Hepatocyte (in vitro differentiated cells): ENCODE measurements at regions not wholly inside any gene's neighbourhood (a gene's known extent, or its start where the extent isn't known, plus 50 kb on each side); places are given as distances from the start of the nearest gene placed in this dataset.
A peak's percentile ranks its signal among the peaks of the same experiment; 100 is the strongest.

Source experiments
- DNase-seq: peaks from one replicate; pipeline ENCODE4 v3.0.0-alpha.2; 2016; ENCODE audit warnings: low spot score
- H2AFZ ChIP-seq: fragments of 200-600 bp; sonication (generic); 2 replicates; pipeline ENCODE4 v1.6.0; 2016; ENCODE audit warnings: antibody characterized with exemption, mild to moderate bottlenecking
- H3K27ac ChIP-seq: fragments of 200-600 bp; sonication (generic); 2 replicates; pipeline ENCODE4 v1.5.1; 2016; ENCODE audit warnings: mild to moderate bottlenecking
- H3K27me3 ChIP-seq: fragments of 200-600 bp; sonication (generic); 2 replicates; pipeline ENCODE4 v1.6.1; 2016
- H3K36me3 ChIP-seq: fragments of 200-600 bp; sonication (generic); replicated peaks from 2 replicates; pipeline ENCODE4 v1.5.1; 2016; ENCODE audit warnings: low read depth; ENCODE audit not compliant: insufficient read depth
- H3K4me1 ChIP-seq: fragments of 200-600 bp; sonication (generic); 2 replicates; pipeline ENCODE4 v1.5.1; 2016; ENCODE audit warnings: mild to moderate bottlenecking, moderate library complexity; ENCODE audit not compliant: insufficient read depth
- H3K4me2 ChIP-seq: fragments of 200-600 bp; sonication (generic); 2 replicates; pipeline ENCODE4 v1.6.0; 2016
- H3K4me3 ChIP-seq: fragments of 200-600 bp; sonication (generic); 2 replicates; pipeline ENCODE4 v1.5.1; 2016; ENCODE audit warnings: mild to moderate bottlenecking
- H3K79me2 ChIP-seq: fragments of 200-600 bp; sonication (generic); 2 replicates; pipeline ENCODE4 v1.6.0; 2017; ENCODE audit warnings: mild to moderate bottlenecking
- H3K9me2 ChIP-seq: fragments of 200-600 bp; sonication (generic); replicated peaks from 2 replicates; pipeline ENCODE4 v1.6.0; 2017; ENCODE audit warnings: mild to moderate bottlenecking; ENCODE audit not compliant: insufficient read depth
- H3K9me3 ChIP-seq: fragments of 200-600 bp; sonication (generic); 2 replicates; pipeline ENCODE4 v1.5.1; 2016; ENCODE audit warnings: low read depth, mild to moderate bottlenecking
- H4K20me1 ChIP-seq: fragments of 200-600 bp; sonication (generic); 2 replicates; pipeline ENCODE4 v1.6.0; 2016; ENCODE audit warnings: mild to moderate bottlenecking; ENCODE audit not compliant: insufficient read depth, poor library complexity, severe bottlenecking
- CTCF ChIP-seq: fragments of 200-600 bp; sonication (generic); IDR thresholded peaks from 2 replicates; pipeline ENCODE4 v1.5.1; 2016; ENCODE audit warnings: antibody characterized with exemption, mild to moderate bottlenecking; ENCODE audit not compliant: poor library complexity
- EZH2 ChIP-seq: fragments of 200-600 bp; sonication (generic); IDR thresholded peaks from 2 replicates; pipeline ENCODE4 v1.6.1; 2016; ENCODE audit warnings: antibody characterized with exemption, mild to moderate bottlenecking, borderline replicate concordance
- EZH2phosphoT487 ChIP-seq: fragments of 200-600 bp; sonication (generic); IDR thresholded peaks from one replicate; pipeline ENCODE4 v1.6.1; 2018; ENCODE audit warnings: antibody characterized with exemption, mild to moderate bottlenecking, low read depth, moderate library complexity; ENCODE audit not compliant: unreplicated experiment, severe bottlenecking
- WGBS: methylation state at CpG from one replicate; pipeline ENCODE4 v1.1.6; 2016; ENCODE audit warnings: low lambda C conversion rate; ENCODE audit errors: missing lambda C conversion rate; 5-methylcytosine and 5-hydroxymethylcytosine counted together

DNA sequence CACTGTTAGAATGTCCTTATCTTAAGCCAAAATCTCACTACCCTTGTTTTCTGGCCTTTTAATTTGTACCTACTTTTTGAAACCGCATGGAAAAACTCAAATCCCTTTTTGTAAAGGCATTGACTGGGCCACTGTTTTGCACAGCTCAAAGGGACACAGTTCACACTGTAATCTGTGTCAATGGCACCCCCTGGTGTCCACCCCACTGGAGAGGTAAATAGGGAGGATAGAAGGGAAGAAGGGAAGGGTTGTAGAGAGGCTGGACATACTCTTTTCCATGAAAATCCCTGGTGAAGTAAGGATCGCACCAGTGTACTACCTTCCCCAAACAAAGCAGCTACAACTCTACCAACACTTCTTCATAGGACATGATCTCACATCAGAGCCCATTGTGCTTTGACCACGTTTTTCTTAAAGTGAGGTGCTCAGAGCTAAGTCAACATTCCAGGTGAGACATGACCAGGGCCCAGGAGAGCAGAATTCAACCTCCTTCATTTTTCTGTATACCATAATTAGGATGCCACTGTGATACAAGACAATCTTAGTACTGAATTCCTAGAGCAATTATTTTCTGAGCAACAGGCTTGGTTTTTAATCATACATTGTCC, 92.4 kb upstream of the RMDN2 start:
- Histone ChIP-seq H3K9me2 (no peaks in the 10 kb centered on the region), H2AFZ (no peak overlapping the region), H3K79me2 (no peaks in the 10 kb centered on the region), H3K4me1 (peaks cover 8% of the 10 kb centered on the region), H3K27ac (no peak overlapping the region), H3K36me3 (no peaks in the 10 kb centered on the region), H3K4me2 (no peak overlapping the region), H3K9me3 (no peaks in the 10 kb centered on the region), H3K27me3 (no peaks in the 10 kb centered on the region), H4K20me1 (no peaks in the 10 kb centered on the region), H3K4me3 (no peak overlapping the region)
- TF ChIP-seq EZH2phosphoT487 (no peak), CTCF (peak; percentile 81), EZH2 (no peak)
- DNase-seq, result peak; percentile 89
- WGBS, result 35% methylated on average over 3 of the region's 3 CpGs

DNA sequence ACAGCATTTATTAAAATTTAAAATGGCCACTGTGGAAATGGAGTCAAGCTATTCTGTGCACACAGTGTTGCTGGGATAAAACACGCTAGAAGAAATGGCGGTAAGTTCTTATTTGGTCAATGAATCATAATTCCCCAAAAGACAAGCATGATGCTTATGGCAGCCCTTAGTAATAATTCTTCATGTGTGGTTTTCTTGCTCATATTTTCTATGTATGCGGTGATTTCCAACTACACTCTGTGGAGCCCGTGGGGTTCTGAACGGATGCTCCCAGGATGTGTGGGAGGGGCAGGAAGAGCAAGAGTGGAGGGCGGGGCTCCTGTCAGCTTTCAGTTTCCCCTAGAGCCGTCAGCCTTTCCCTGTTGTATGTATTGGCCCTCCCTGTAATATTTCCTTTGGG, 91.7 kb upstream of the RMDN2 start:
- Histone ChIP-seq H3K27ac (no peak overlapping the region), H3K79me2 (no peaks in the 10 kb centered on the region), H3K9me2 (no peaks in the 10 kb centered on the region), H3K27me3 (no peaks in the 10 kb centered on the region), H3K36me3 (no peaks in the 10 kb centered on the region), H2AFZ (no peak overlapping the region), H4K20me1 (no peaks in the 10 kb centered on the region), H3K4me3 (no peak overlapping the region), H3K9me3 (no peaks in the 10 kb centered on the region), H3K4me1 (peaks cover 1% of the 10 kb centered on the region), H3K4me2 (no peak overlapping the region)
- 53% methylated on average over 7 of the region's 7 CpGs for WGBS
- TF ChIP-seq EZH2 (no peak), CTCF (no peak), EZH2phosphoT487 (no peak)
- DNase-seq, result no peak

DNA sequence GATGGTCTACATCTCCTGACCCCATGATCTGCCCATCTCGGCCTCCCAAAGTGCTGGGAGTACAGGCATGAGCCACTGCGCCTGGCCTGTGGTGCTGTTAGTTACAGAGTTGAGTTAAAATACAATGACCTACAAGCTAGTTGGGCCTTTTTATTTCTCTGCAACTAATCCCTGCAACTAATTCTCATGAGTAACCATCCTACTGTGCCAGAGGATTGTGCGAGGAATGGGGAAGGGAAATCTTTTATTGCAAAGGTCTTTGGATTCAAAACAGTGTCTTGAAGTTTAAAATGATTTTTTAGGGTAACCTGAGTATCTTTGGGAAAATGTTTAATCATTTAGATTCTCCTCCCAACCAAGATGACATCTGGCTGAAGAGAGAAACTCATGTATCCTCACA, 88.8 kb upstream of the RMDN2 start:
- 92% methylated on average over 3 of the region's 3 CpGs for WGBS
- no peaks in the 10 kb centered on the region for H4K20me1 ChIP-seq
- H3K4me2 ChIP-seq, result no peak overlapping the region

More for the DNA sequence above, 88.8 kb upstream of the RMDN2 start:
- Histone ChIP-seq H3K9me3 (no peaks in the 10 kb centered on the region), H3K9me2 (no peaks in the 10 kb centered on the region), H3K27ac (no peak overlapping the region), H3K4me1 (no peaks in the 10 kb centered on the region), H2AFZ (no peak overlapping the region), H3K4me3 (no peak overlapping the region), H3K27me3 (no peaks in the 10 kb centered on the region), H3K79me2 (no peaks in the 10 kb centered on the region), H3K36me3 (no peaks in the 10 kb centered on the region)
- no peak for DNase-seq
- TF ChIP-seq EZH2, result no peak
- TF ChIP-seq CTCF, result no peak
- no peak for TF ChIP-seq EZH2phosphoT487
